ENCODE measurements at regions not wholly inside any gene's neighbourhood (a gene's known extent, or its start where the extent isn't known, plus 50 kb on each side); places are given as distances from the start of the nearest gene placed in this dataset.

GRCh38 chr7:22939842-22940241 is 74.1 kb downstream of the HYCC1 start:
- H3K4me3 ChIP-seq: no peak overlapping the region
- H3K27me3 ChIP-seq: no peaks in the 10 kb centered on the region
- no peaks in the 10 kb centered on the region for H3K36me3 ChIP-seq
- H3K4me1 ChIP-seq: no peaks in the 10 kb centered on the region
- TF ChIP-seq POLR2A (IDR thresholded peaks at IDR 0.05): no peak
- TF ChIP-seq CTCF (IDR thresholded peaks at IDR 0.05): no peak
- H3K27ac ChIP-seq: no peak overlapping the region
- no peak for DNase-seq
- no peaks in the 10 kb centered on the region for H3K9me3 ChIP-seq

- Histone ChIP-seq H3K4me1 (no peaks in the 10 kb centered on the region), H3K27ac (no peak overlapping the region), H3K27me3 (no peaks in the 10 kb centered on the region), H3K4me3 (no peak overlapping the region), H3K36me3 (no peaks in the 10 kb centered on the region), H3K9me3 (no peaks in the 10 kb centered on the region)
- no peak for DNase-seq
- TF ChIP-seq CTCF (IDR thresholded peaks at IDR 0.05) (no peak), POLR2A (IDR thresholded peaks at IDR 0.05) (no peak)
These were observed 76.0 kb downstream of the HYCC1 start for GRCh38 chr7:22937946-22938345.

- TF ChIP-seq POLR2A (IDR thresholded peaks at IDR 0.05) (no peak), CTCF (IDR thresholded peaks at IDR 0.05) (no peak)
- Histone ChIP-seq H3K36me3 (no peaks in the 10 kb centered on the region), H3K27ac (no peak overlapping the region), H3K9me3 (no peaks in the 10 kb centered on the region), H3K4me3 (no peak overlapping the region), H3K4me1 (no peaks in the 10 kb centered on the region), H3K27me3 (no peaks in the 10 kb centered on the region)
- no peak for DNase-seq
These were observed 77.7 kb downstream of the HYCC1 start for GRCh38 chr7:22936246-22936645.

- Histone ChIP-seq H3K4me3 (no peak overlapping the region), H3K36me3 (no peaks in the 10 kb centered on the region), H3K27ac (no peak overlapping the region), H3K27me3 (no peaks in the 10 kb centered on the region), H3K9me3 (no peaks in the 10 kb centered on the region), H3K4me1 (no peaks in the 10 kb centered on the region)
- TF ChIP-seq CTCF (IDR thresholded peaks at IDR 0.05): no peak
- no peak for TF ChIP-seq POLR2A (IDR thresholded peaks at IDR 0.05)
- DNase-seq: no peak
These were observed 78.7 kb downstream of the HYCC1 start for GRCh38 chr7:22935269-22935668.

GRCh38 chr7:22934473-22935065 is 79.4 kb downstream of the HYCC1 start:
- H3K4me1 ChIP-seq: no peaks in the 10 kb centered on the region
- no peak overlapping the region for H3K4me3 ChIP-seq
- H3K36me3 ChIP-seq: no peaks in the 10 kb centered on the region
- no peak for TF ChIP-seq POLR2A (IDR thresholded peaks at IDR 0.05)
- no peak for TF ChIP-seq CTCF (IDR thresholded peaks at IDR 0.05)
- no peaks in the 10 kb centered on the region for H3K9me3 ChIP-seq
- H3K27ac ChIP-seq: no peak overlapping the region
- H3K27me3 ChIP-seq: no peaks in the 10 kb centered on the region
- DNase-seq: no peak

GRCh38 chr7:22934023-22934422 is 79.9 kb downstream of the HYCC1 start:
- Histone ChIP-seq H3K27ac (no peak overlapping the region), H3K4me3 (no peak overlapping the region), H3K36me3 (no peaks in the 10 kb centered on the region), H3K27me3 (no peaks in the 10 kb centered on the region), H3K9me3 (no peaks in the 10 kb centered on the region), H3K4me1 (no peaks in the 10 kb centered on the region)
- no peak for TF ChIP-seq POLR2A (IDR thresholded peaks at IDR 0.05)
- TF ChIP-seq CTCF (IDR thresholded peaks at IDR 0.05): no peak
- DNase-seq: no peak
